HCT116 (cell line): ENCODE measurements at regions not wholly inside any gene's neighbourhood (a gene's known extent, or its start where the extent isn't known, plus 50 kb on each side); places are given as distances from the start of the nearest gene placed in this dataset.

Source experiments
- CEBPB ChIP-seq: IDR thresholded peaks from 2 replicates; pipeline ENCODE4 v1.6.1; 2012; ENCODE audit warnings: low read depth
- CTCF ChIP-seq, 3 experiments: fragments of 200-600 bp in 1 of 3; sonication (generic) in 1 of 3; IDR thresholded peaks in 2 of 3; conservative IDR thresholded peaks in 1 of 3; 2 replicates each; pipeline ENCODE4 v1.5.1; 2012 to 2017; ENCODE audit warnings: low read depth in 2 of 3, low read length in 2 of 3, antibody characterized with exemption in 1 of 3, borderline replicate concordance in 1 of 3, control low read depth in 1 of 3, mild to moderate bottlenecking in 1 of 3, mixed read lengths in 1 of 3, mixed run types in 1 of 3, moderate library complexity in 1 of 3; ENCODE audit not compliant: insufficient read depth in 1 of 3
- EZH2 ChIP-seq: fragments of 200-600 bp; sonication (generic); IDR thresholded peaks from 2 replicates; pipeline ENCODE4 v1.6.1; 2017; ENCODE audit warnings: antibody characterized with exemption, mixed run types
- EZH2phosphoT487 ChIP-seq: fragments of 200-600 bp; IDR thresholded peaks from 2 replicates; pipeline ENCODE4 v1.6.1; 2018; ENCODE audit warnings: antibody characterized with exemption, borderline replicate concordance
- FOSL1 ChIP-seq: IDR thresholded peaks from 2 replicates; pipeline ENCODE4 v1.6.1; 2012; ENCODE audit warnings: low read depth
- JUND ChIP-seq: IDR thresholded peaks from 2 replicates; pipeline ENCODE4 v1.6.1; 2012
- POLR2A ChIP-seq: IDR thresholded peaks from 2 replicates; pipeline ENCODE4 v1.7.0; 2011; ENCODE audit warnings: borderline replicate concordance; ENCODE audit not compliant: insufficient read depth, insufficient read length; ENCODE audit errors: extremely low read depth
- RAD21 ChIP-seq: IDR thresholded peaks from 2 replicates; pipeline ENCODE4 v1.6.1; 2012; ENCODE audit warnings: low read depth, mild to moderate bottlenecking
- SIN3A ChIP-seq: IDR thresholded peaks from 2 replicates; pipeline ENCODE4 v1.6.1; 2012; ENCODE audit warnings: low read depth
- SRF ChIP-seq: IDR thresholded peaks from 2 replicates; pipeline ENCODE4 v1.6.1; 2012; ENCODE audit warnings: low read depth
- TF ChIP-seq, protein P1 (sequence below): IDR thresholded peaks from 2 replicates; pipeline ENCODE4 v1.6.1; 2012; ENCODE audit warnings: low read depth
- TF ChIP-seq, protein P2 (sequence below): IDR thresholded peaks from 2 replicates; pipeline ENCODE4 v1.6.1; 2012

DNA sequence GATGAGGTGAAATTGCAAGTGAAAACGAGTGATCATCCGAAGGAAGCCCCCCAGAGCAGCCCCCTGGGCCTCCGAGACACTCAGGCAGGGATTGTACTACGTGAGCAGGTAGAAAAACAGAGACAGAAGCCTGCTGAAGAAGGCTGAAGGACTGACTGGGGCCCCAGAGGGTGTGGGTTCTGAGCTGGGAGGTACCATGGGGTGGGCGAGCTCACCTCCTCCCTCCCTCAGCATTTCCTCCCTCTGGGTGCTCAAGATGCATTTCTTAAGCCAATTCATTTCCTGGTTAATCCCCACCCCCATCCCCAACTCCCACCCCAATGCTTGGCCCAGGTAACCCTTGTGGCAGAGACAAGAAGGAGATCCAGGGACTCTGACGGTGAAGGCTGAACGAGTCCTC is 108.7 kb downstream of the BDH1 start:
- no peak for TF ChIP-seq JUND
- TF ChIP-seq EZH2phosphoT487: no peak
- no peak for TF ChIP-seq CTCF (IDR thresholded peaks at IDR 0.05 in 2 of 3, conservative IDR thresholded peaks at IDR 0.05 in 1 of 3; ENCODE audit: borderline replicate concordance in 1 of 3, insufficient read depth in 1 of 3, low read depth in 2 of 3, low read length in 2 of 3)
- TF ChIP-seq RAD21: no peak
- no peak for TF ChIP-seq POLR2A
- no peak for TF ChIP-seq EZH2
- TF ChIP-seq, protein P1, sequence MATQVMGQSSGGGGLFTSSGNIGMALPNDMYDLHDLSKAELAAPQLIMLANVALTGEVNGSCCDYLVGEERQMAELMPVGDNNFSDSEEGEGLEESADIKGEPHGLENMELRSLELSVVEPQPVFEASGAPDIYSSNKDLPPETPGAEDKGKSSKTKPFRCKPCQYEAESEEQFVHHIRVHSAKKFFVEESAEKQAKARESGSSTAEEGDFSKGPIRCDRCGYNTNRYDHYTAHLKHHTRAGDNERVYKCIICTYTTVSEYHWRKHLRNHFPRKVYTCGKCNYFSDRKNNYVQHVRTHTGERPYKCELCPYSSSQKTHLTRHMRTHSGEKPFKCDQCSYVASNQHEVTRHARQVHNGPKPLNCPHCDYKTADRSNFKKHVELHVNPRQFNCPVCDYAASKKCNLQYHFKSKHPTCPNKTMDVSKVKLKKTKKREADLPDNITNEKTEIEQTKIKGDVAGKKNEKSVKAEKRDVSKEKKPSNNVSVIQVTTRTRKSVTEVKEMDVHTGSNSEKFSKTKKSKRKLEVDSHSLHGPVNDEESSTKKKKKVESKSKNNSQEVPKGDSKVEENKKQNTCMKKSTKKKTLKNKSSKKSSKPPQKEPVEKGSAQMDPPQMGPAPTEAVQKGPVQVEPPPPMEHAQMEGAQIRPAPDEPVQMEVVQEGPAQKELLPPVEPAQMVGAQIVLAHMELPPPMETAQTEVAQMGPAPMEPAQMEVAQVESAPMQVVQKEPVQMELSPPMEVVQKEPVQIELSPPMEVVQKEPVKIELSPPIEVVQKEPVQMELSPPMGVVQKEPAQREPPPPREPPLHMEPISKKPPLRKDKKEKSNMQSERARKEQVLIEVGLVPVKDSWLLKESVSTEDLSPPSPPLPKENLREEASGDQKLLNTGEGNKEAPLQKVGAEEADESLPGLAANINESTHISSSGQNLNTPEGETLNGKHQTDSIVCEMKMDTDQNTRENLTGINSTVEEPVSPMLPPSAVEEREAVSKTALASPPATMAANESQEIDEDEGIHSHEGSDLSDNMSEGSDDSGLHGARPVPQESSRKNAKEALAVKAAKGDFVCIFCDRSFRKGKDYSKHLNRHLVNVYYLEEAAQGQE: no peak
- TF ChIP-seq CEBPB: no peak
- TF ChIP-seq SIN3A: no peak
- no peak for TF ChIP-seq SRF
- TF ChIP-seq, protein P2, sequence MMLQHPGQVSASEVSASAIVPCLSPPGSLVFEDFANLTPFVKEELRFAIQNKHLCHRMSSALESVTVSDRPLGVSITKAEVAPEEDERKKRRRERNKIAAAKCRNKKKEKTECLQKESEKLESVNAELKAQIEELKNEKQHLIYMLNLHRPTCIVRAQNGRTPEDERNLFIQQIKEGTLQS: no peak
- no peak for TF ChIP-seq FOSL1
